GM12875 (cell line): ENCODE measurements at regions not wholly inside any gene's neighbourhood (a gene's known extent, or its start where the extent isn't known, plus 50 kb on each side); places are given as distances from the start of the nearest gene placed in this dataset.

ENCODE experiments used
- H3K4me3 ChIP-seq: one replicate; pipeline ENCODE4 v1.5.1; 2011; ENCODE audit warnings: low read depth, low read length, control low read depth
- CTCF ChIP-seq: IDR thresholded peaks from 2 replicates; pipeline ENCODE4 v1.5.1; 2011; ENCODE audit warnings: low read depth, mild to moderate bottlenecking, control low read depth, inconsistent platforms, low read length, moderate library complexity, borderline replicate concordance; ENCODE audit not compliant: insufficient read depth

GRCh38 chr6:132063204-132063603 lies 112.0 kb upstream of the CCN2 start:
- H3K4me3 ChIP-seq: no peak overlapping the region
- no peak for TF ChIP-seq CTCF

GRCh38 chr6:132062626-132063025 lies 111.5 kb upstream of the CCN2 start:
- no peak overlapping the region for H3K4me3 ChIP-seq
- no peak for TF ChIP-seq CTCF

- no peak overlapping the region for H3K4me3 ChIP-seq
- no peak for TF ChIP-seq CTCF
Measured at GRCh38 chr6:132061381-132061780, 110.2 kb upstream of the CCN2 start.

- H3K4me3 ChIP-seq: no peak overlapping the region
- no peak for TF ChIP-seq CTCF
Measured at GRCh38 chr6:132060591-132060990, 109.4 kb upstream of the CCN2 start.

GRCh38 chr6:132058975-132059374 lies 107.8 kb upstream of the CCN2 start:
- H3K4me3 ChIP-seq: no peak overlapping the region
- TF ChIP-seq CTCF: no peak

GRCh38 chr6:132054525-132054924 lies 103.4 kb upstream of the CCN2 start:
- no peak for TF ChIP-seq CTCF
- no peak overlapping the region for H3K4me3 ChIP-seq

- H3K4me3 ChIP-seq: no peak overlapping the region
- TF ChIP-seq CTCF: no peak
Measured at GRCh38 chr6:132053511-132053910, 102.3 kb upstream of the CCN2 start.
